A673 (cell line): ENCODE measurements at regions not wholly inside any gene's neighbourhood (a gene's known extent, or its start where the extent isn't known, plus 50 kb on each side); places are given as distances from the start of the nearest gene placed in this dataset.

Experiments used
- EZH2 ChIP-seq: fragments of 200-600 bp; sonication (generic); IDR thresholded peaks from 2 replicates; pipeline ENCODE4 v1.6.1; 2017; ENCODE audit warnings: borderline replicate concordance, low read depth, mild to moderate bottlenecking, mixed read lengths, antibody characterized with exemption, low read length; ENCODE audit not compliant: poor library complexity, severe bottlenecking
- TF ChIP-seq, protein P1 (sequence below): fragments of 300-800, 200-600 bp; sonication (generic); conservative IDR thresholded peaks from 2 replicates; pipeline ENCODE4 v1.5.1; 2017; ENCODE audit warnings: low read depth, mild to moderate bottlenecking, antibody characterized with exemption, low read length, moderate library complexity, mixed read lengths

DNA sequence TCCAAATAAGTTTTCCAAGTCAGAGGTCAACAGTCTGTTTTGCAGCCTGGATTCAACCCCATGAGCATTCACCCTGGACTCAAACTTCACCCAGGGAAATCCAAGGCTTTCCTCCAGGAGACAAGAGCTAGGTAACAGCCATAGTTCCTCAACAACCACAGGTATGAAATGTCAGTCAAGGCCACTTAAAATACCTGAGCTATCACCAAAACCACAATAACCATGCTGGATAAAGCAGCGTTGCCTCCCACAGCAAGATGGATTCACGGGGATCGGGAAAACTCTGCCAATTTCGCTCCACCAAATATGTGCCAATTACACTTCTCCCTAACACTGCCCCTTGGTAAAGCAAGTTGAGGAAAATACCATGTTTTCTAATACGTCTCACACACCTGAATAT, 444.1 kb upstream of the KLF6 start:
- TF ChIP-seq, protein P1, sequence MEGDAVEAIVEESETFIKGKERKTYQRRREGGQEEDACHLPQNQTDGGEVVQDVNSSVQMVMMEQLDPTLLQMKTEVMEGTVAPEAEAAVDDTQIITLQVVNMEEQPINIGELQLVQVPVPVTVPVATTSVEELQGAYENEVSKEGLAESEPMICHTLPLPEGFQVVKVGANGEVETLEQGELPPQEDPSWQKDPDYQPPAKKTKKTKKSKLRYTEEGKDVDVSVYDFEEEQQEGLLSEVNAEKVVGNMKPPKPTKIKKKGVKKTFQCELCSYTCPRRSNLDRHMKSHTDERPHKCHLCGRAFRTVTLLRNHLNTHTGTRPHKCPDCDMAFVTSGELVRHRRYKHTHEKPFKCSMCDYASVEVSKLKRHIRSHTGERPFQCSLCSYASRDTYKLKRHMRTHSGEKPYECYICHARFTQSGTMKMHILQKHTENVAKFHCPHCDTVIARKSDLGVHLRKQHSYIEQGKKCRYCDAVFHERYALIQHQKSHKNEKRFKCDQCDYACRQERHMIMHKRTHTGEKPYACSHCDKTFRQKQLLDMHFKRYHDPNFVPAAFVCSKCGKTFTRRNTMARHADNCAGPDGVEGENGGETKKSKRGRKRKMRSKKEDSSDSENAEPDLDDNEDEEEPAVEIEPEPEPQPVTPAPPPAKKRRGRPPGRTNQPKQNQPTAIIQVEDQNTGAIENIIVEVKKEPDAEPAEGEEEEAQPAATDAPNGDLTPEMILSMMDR = no peak
- no peak for TF ChIP-seq EZH2
